ENCODE measurements at regions not wholly inside any gene's neighbourhood (a gene's known extent, or its start where the extent isn't known, plus 50 kb on each side); places are given as distances from the start of the nearest gene placed in this dataset.

DNA sequence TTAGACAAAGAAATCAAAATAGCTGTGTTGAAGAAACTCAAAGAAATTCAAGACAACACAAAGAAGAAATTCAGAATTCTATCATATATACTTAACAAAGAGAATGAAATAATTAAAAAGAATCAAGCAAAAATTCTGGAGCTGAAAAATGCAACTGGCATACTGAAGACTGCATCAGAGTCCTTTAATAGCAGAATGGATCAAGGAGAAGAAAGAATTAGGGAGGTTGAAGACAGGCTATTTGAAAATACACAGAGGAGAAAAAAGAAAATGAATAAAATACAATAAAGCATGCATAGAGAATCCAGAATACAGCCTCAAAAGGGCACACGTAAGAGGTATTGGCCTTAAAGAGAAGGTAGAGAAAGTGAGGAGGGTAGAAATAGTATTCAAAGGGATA lies 179.5 kb upstream of the SPIN4 start:
- H3K9ac ChIP-seq (ENCODE audit: low read depth in 1 of 2, low read length in 2 of 2) = no peak overlapping the region
- H3K36me3 ChIP-seq (ENCODE audit: control insufficient read depth in 4 of 4, insufficient read depth in 3 of 4, low read depth in 1 of 4, low read length in 3 of 4) = no peaks in the 10 kb centered on the region
- no peak overlapping the region for H3K4me3 ChIP-seq (ENCODE audit: low read depth in 1 of 3, low read length in 3 of 3)
- H3K9me3 ChIP-seq (ENCODE audit: control insufficient read depth in 4 of 4, low read length in 3 of 4) = no peaks in the 10 kb centered on the region
- H3K27me3 ChIP-seq (ENCODE audit: control insufficient read depth in 4 of 4, insufficient read depth in 4 of 4, low read length in 3 of 4) = no peaks in the 10 kb centered on the region
- no peak for TF ChIP-seq GABPA (IDR thresholded peaks at IDR 0.05 in 1 of 2, conservative IDR thresholded peaks at IDR 0.05 in 1 of 2)
- H3K4me1 ChIP-seq (ENCODE audit: control insufficient read depth in 4 of 4, insufficient read depth in 4 of 4, low read length in 3 of 4) = no peaks in the 10 kb centered on the region
- DNase-seq (ENCODE audit: low spot score) = no peak
- WGBS = 100% methylated on average over 1 of the region's 1 CpG
- H3K27ac ChIP-seq (ENCODE audit: low read depth in 1 of 2, low read length in 2 of 2) = no peak overlapping the region

DNA sequence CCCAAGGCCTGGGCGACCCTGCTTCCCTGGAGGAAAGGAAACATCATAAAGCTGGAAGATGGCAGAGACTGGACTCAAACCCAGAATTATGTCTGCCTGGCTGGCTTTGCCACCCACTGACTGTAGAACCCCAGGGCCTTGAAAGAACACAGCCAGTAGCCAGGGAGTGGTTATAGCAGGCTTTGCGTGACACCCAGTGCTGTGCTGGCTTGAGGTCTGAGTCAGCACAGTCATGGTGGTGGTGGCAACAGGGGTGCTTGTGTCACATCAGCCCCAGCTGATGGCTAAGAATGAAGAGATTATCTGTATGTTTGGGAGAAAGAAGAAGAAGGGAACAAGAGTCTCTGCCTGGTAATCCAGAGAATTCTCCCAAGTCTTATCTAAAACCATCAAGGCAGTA lies 178.8 kb upstream of the SPIN4 start:
- TF ChIP-seq EGR1 (IDR thresholded peaks at IDR 0.05; ENCODE audit: low read depth in 2 of 2) (no peak), GABPA (IDR thresholded peaks at IDR 0.05 in 1 of 2, conservative IDR thresholded peaks at IDR 0.05 in 1 of 2) (no peak), HNF4A (conservative IDR thresholded peaks at IDR 0.05) (no peak), HNF4G (IDR thresholded peaks at IDR 0.05) (no peak), SP1 (IDR thresholded peaks at IDR 0.05) (no peak), JUND (IDR thresholded peaks at IDR 0.05) (no peak)
- TF ChIP-seq, protein P1, sequence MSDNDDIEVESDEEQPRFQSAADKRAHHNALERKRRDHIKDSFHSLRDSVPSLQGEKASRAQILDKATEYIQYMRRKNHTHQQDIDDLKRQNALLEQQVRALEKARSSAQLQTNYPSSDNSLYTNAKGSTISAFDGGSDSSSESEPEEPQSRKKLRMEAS (IDR thresholded peaks at IDR 0.05) = no peak
- TF ChIP-seq, protein P2, sequence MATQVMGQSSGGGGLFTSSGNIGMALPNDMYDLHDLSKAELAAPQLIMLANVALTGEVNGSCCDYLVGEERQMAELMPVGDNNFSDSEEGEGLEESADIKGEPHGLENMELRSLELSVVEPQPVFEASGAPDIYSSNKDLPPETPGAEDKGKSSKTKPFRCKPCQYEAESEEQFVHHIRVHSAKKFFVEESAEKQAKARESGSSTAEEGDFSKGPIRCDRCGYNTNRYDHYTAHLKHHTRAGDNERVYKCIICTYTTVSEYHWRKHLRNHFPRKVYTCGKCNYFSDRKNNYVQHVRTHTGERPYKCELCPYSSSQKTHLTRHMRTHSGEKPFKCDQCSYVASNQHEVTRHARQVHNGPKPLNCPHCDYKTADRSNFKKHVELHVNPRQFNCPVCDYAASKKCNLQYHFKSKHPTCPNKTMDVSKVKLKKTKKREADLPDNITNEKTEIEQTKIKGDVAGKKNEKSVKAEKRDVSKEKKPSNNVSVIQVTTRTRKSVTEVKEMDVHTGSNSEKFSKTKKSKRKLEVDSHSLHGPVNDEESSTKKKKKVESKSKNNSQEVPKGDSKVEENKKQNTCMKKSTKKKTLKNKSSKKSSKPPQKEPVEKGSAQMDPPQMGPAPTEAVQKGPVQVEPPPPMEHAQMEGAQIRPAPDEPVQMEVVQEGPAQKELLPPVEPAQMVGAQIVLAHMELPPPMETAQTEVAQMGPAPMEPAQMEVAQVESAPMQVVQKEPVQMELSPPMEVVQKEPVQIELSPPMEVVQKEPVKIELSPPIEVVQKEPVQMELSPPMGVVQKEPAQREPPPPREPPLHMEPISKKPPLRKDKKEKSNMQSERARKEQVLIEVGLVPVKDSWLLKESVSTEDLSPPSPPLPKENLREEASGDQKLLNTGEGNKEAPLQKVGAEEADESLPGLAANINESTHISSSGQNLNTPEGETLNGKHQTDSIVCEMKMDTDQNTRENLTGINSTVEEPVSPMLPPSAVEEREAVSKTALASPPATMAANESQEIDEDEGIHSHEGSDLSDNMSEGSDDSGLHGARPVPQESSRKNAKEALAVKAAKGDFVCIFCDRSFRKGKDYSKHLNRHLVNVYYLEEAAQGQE (IDR thresholded peaks at IDR 0.05) = no peak
- TF ChIP-seq, protein P3, sequence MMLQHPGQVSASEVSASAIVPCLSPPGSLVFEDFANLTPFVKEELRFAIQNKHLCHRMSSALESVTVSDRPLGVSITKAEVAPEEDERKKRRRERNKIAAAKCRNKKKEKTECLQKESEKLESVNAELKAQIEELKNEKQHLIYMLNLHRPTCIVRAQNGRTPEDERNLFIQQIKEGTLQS (IDR thresholded peaks at IDR 0.05) = no peak
- H3K9me3 ChIP-seq (ENCODE audit: control insufficient read depth in 4 of 4, low read length in 3 of 4) = no peaks in the 10 kb centered on the region
- WGBS = 100% methylated on average over 2 of the region's 2 CpGs

DNA sequence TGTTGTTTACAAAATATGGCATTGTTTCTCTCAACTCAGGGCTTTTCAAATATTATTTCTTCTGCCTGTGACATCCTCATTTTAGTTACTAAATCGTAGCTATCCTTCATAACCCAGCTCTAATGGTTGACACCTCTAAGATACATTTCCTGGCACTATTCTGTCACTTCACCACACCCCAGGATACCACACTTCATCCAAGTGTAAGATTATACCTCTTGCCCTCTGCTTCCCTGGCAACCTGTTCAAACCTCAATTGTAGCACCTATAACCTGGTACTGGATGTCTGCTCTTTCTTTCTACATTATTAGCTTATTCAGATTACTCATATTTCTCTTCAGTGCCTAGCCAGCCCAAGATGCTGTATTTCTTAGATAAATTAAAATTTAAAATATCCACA lies 175.7 kb upstream of the SPIN4 start:
- Histone ChIP-seq H3K9me3 (ENCODE audit: control insufficient read depth in 4 of 4, low read length in 3 of 4) (no peaks in the 10 kb centered on the region), H3K27ac (ENCODE audit: low read depth in 1 of 2, low read length in 2 of 2) (no peak overlapping the region), H3K27me3 (ENCODE audit: control insufficient read depth in 4 of 4, insufficient read depth in 4 of 4, low read length in 3 of 4) (no peaks in the 10 kb centered on the region), H3K36me3 (ENCODE audit: control insufficient read depth in 4 of 4, insufficient read depth in 3 of 4, low read depth in 1 of 4, low read length in 3 of 4) (no peaks in the 10 kb centered on the region), H3K4me3 (ENCODE audit: low read depth in 1 of 3, low read length in 3 of 3) (no peak overlapping the region), H3K9ac (ENCODE audit: low read depth in 1 of 2, low read length in 2 of 2) (no peak overlapping the region), H3K4me1 (ENCODE audit: control insufficient read depth in 4 of 4, insufficient read depth in 4 of 4, low read length in 3 of 4) (no peaks in the 10 kb centered on the region)
- 95% methylated on average over 1 of the region's 1 CpG for WGBS
- DNase-seq (ENCODE audit: low spot score) = no peak
- TF ChIP-seq, protein P1 (IDR thresholded peaks at IDR 0.05) = no peak
- TF ChIP-seq, protein P4, sequence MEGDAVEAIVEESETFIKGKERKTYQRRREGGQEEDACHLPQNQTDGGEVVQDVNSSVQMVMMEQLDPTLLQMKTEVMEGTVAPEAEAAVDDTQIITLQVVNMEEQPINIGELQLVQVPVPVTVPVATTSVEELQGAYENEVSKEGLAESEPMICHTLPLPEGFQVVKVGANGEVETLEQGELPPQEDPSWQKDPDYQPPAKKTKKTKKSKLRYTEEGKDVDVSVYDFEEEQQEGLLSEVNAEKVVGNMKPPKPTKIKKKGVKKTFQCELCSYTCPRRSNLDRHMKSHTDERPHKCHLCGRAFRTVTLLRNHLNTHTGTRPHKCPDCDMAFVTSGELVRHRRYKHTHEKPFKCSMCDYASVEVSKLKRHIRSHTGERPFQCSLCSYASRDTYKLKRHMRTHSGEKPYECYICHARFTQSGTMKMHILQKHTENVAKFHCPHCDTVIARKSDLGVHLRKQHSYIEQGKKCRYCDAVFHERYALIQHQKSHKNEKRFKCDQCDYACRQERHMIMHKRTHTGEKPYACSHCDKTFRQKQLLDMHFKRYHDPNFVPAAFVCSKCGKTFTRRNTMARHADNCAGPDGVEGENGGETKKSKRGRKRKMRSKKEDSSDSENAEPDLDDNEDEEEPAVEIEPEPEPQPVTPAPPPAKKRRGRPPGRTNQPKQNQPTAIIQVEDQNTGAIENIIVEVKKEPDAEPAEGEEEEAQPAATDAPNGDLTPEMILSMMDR (IDR thresholded peaks at IDR 0.05; ENCODE audit: low read depth, low read length, missing input control) = no peak
- no peak for TF ChIP-seq FOXA2 (IDR thresholded peaks at IDR 0.05)
- no peak for TF ChIP-seq JUND (IDR thresholded peaks at IDR 0.05)
- no peak for TF ChIP-seq RXRA (IDR thresholded peaks at IDR 0.05)
- no peak for TF ChIP-seq RAD21 (IDR thresholded peaks at IDR 0.05)
- TF ChIP-seq YY1 (IDR thresholded peaks at IDR 0.05) = no peak
- no peak for TF ChIP-seq FOXA1 (IDR thresholded peaks at IDR 0.05)
- TF ChIP-seq TAF1 (conservative IDR thresholded peaks at IDR 0.05) = no peak
- TF ChIP-seq, protein P2 (IDR thresholded peaks at IDR 0.05) = no peak
- TF ChIP-seq NR2F2 (IDR thresholded peaks at IDR 0.05) = no peak
- TF ChIP-seq SP1 (IDR thresholded peaks at IDR 0.05) = no peak

More for the DNA sequence above, 178.8 kb upstream of the SPIN4 start:
- H3K27me3 ChIP-seq (ENCODE audit: control insufficient read depth in 4 of 4, insufficient read depth in 4 of 4, low read length in 3 of 4) = no peaks in the 10 kb centered on the region
- H3K4me3 ChIP-seq (ENCODE audit: low read depth in 1 of 3, low read length in 3 of 3) = no peak overlapping the region
- H3K27ac ChIP-seq (ENCODE audit: low read depth in 1 of 2, low read length in 2 of 2) = no peak overlapping the region
- DNase-seq (ENCODE audit: low spot score) = no peak
- no peak overlapping the region for H3K9ac ChIP-seq (ENCODE audit: low read depth in 1 of 2, low read length in 2 of 2)
- H3K36me3 ChIP-seq (ENCODE audit: control insufficient read depth in 4 of 4, insufficient read depth in 3 of 4, low read depth in 1 of 4, low read length in 3 of 4) = no peaks in the 10 kb centered on the region
- H3K4me1 ChIP-seq (ENCODE audit: control insufficient read depth in 4 of 4, insufficient read depth in 4 of 4, low read length in 3 of 4) = no peaks in the 10 kb centered on the region

Data from liver (tissue), 8 donors.